ENCODE measurements at regions not wholly inside any gene's neighbourhood (a gene's known extent, or its start where the extent isn't known, plus 50 kb on each side); places are given as distances from the start of the nearest gene placed in this dataset.

DNA sequence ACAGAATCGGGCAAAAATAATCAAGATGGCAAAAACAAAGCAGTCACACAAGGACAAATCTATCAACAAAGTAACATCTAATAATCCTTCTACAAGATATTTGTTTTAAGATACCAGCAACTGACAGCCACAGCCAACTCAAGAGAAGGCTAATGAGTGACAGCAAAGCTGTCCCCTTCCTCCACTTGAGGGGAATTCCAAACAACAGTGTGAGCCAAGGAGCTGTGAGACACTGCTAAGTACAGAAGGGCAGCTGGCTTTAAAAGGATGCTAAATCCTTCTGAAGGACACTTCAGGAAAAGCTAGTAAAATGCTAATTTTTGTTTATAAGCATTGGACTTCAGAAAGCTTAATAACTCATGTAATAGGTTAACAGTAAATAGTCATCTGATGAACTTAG, 120.3 kb upstream of the GOLGA8J start:
- Histone ChIP-seq H3K27me3 (ENCODE audit: control insufficient read depth, insufficient read depth, low read length) (peaks cover 26% of the 10 kb centered on the region), H3K27ac (ENCODE audit: low read depth, low read length) (no peak overlapping the region), H3K4me3 (ENCODE audit: low read depth, low read length) (no peak overlapping the region), H3K9me3 (ENCODE audit: control insufficient read depth, insufficient read depth, low read length) (no peaks in the 10 kb centered on the region)
- TF ChIP-seq CTCF (IDR thresholded peaks at IDR 0.05; ENCODE audit: low read depth, low read length), result no peak
- no peak for DNase-seq (ENCODE audit: low read depth, low spot score)
- POLR2A ChIA-PET, result no interaction called here
- CTCF ChIA-PET, result no interaction called here

DNA sequence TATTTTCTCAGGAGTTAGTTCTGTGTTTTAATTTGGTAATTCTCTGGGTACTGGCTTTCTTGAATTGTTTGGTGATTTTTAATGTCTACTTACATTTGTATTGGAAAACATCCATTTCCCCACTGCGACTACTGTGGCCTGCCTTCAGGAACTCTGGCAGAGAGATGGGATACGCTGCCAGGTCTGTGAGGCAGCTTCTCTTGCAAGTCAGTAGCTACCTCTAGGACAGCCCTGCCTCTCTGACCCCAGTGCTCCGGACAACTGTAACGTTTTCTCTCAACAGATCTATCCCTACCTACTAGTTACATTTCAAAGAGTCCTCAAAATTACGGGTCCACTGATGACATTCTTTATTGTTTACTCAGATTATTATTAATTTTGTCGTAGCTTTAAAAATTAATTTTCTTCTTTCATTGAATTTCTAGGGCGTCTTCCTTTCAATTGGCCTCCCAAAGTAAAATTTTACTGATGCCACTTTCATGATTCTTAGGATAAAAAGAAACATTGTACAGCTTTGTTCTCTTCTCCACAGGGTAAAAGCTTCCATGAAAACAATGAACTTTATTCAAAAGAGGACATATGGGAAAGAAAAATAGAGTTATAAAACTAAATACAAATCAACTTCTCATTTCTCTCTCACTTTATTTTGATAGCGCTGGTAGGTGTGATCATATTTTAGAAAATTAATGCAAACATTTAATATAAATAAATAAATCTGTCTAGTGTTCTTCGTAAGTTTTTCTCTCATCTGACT, 123.2 kb upstream of the GOLGA8J start:
- ChIA-PET POLR2A (no interaction called here), CTCF (no interaction called here)
- Histone ChIP-seq H3K9me3 (ENCODE audit: control insufficient read depth, insufficient read depth, low read length) (no peaks in the 10 kb centered on the region), H3K27ac (ENCODE audit: low read depth, low read length) (no peak overlapping the region), H3K27me3 (ENCODE audit: control insufficient read depth, insufficient read depth, low read length) (peaks cover 15% of the 10 kb centered on the region), H3K4me3 (ENCODE audit: low read depth, low read length) (no peak overlapping the region)
- TF ChIP-seq CTCF (IDR thresholded peaks at IDR 0.05; ENCODE audit: low read depth, low read length), result no peak
- no peak for DNase-seq (ENCODE audit: low read depth, low spot score)

GRCh38 chr15:29952225-29952624, 130.0 kb upstream of the TJP1 start:
- no peak for TF ChIP-seq CTCF (IDR thresholded peaks at IDR 0.05; ENCODE audit: low read depth, low read length)
- ChIA-PET CTCF (no interaction called here), POLR2A (no interaction called here)
- H3K27ac ChIP-seq (ENCODE audit: low read depth, low read length), result no peak overlapping the region
- H3K9me3 ChIP-seq (ENCODE audit: control insufficient read depth, insufficient read depth, low read length), result no peaks in the 10 kb centered on the region
- DNase-seq (ENCODE audit: low read depth, low spot score), result no peak
- no peak overlapping the region for H3K4me3 ChIP-seq (ENCODE audit: low read depth, low read length)
- H3K27me3 ChIP-seq (ENCODE audit: control insufficient read depth, insufficient read depth, low read length), result no peaks in the 10 kb centered on the region

- Histone ChIP-seq H3K4me3 (ENCODE audit: low read depth, low read length) (no peak overlapping the region), H3K9me3 (ENCODE audit: control insufficient read depth, insufficient read depth, low read length) (no peaks in the 10 kb centered on the region), H3K27me3 (ENCODE audit: control insufficient read depth, insufficient read depth, low read length) (no peaks in the 10 kb centered on the region), H3K27ac (ENCODE audit: low read depth, low read length) (no peak overlapping the region)
- ChIA-PET CTCF (no interaction called here), POLR2A (no interaction called here)
- no peak for DNase-seq (ENCODE audit: low read depth, low spot score)
- no peak for TF ChIP-seq CTCF (IDR thresholded peaks at IDR 0.05; ENCODE audit: low read depth, low read length)
These were observed 123.8 kb upstream of the TJP1 start for GRCh38 chr15:29945943-29946596.

DNA sequence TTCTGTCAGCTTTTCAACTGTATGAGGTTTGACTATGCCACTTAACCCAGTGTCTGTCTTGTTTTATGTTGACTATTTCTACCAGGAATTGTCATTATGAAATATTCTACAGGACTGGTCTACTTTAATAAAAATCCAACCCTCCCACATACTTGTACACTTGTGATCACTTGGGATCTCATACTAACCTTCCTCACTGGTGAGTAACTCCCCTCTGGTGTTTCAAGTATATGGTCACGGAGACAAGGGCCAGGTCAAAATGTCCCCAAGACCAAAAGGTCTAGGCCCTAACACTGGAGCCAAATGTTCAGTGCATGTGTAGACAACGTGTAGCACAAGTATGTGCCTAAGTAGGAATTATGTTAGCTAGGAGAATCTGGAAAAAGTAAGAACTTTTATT, 122.7 kb upstream of the TJP1 start:
- ChIA-PET CTCF (interaction anchor here (0.9 to 1.1 kb wide), 2 partner anchors 19 to 197 kb away, joined by 3 to 4 read pairs; no protein-coding TSS in a partner anchor), POLR2A (no interaction called here)
- no peak for TF ChIP-seq CTCF (IDR thresholded peaks at IDR 0.05; ENCODE audit: low read depth, low read length)
- no peaks in the 10 kb centered on the region for H3K27me3 ChIP-seq (ENCODE audit: control insufficient read depth, insufficient read depth, low read length)
- peaks cover 3% of the 10 kb centered on the region; the same call in 1 of the 2 replicates for H3K9me3 ChIP-seq (ENCODE audit: control insufficient read depth, insufficient read depth, low read length)
- H3K4me3 ChIP-seq (ENCODE audit: low read depth, low read length), result no peak overlapping the region
- no peak overlapping the region for H3K27ac ChIP-seq (ENCODE audit: low read depth, low read length)
- no peak for DNase-seq (ENCODE audit: low read depth, low spot score)

Data from AG04450 (cell line).